Thyroid gland (tissue), 4 donors: ENCODE measurements at regions not wholly inside any gene's neighbourhood (a gene's known extent, or its start where the extent isn't known, plus 50 kb on each side); places are given as distances from the start of the nearest gene placed in this dataset.

Source experiments
- DNase-seq, 2 donors: peaks; one replicate each; pipeline ENCODE4 v3.0.0-alpha.2; 2019
- H3K27ac ChIP-seq, 3 donors: fragments of 200-600 bp; sonication (generic); 1 replicate in 2 of 3; 2 replicates in 1 of 3; pipeline ENCODE4 v1.5.1; 2016 to 2019; ENCODE audit warnings: mild to moderate bottlenecking in 1 of 3, moderate library complexity in 1 of 3
- H3K27me3 ChIP-seq: fragments of 200-600 bp; sonication (generic); one replicate; pipeline ENCODE4 v1.5.1; 2019
- H3K36me3 ChIP-seq, 2 donors: fragments of 200-600 bp; sonication (generic); one replicate each; pipeline ENCODE4 v1.5.1; 2016 to 2019
- H3K4me1 ChIP-seq, 2 donors: fragments of 200-600 bp; sonication (generic); one replicate each; pipeline ENCODE4 v1.5.1; 2017 to 2019
- H3K4me3 ChIP-seq, 3 donors: fragments of 200-600 bp; sonication (generic); replicated peaks in 1 of 3; 1 replicate in 2 of 3; 2 replicates in 1 of 3; pipeline ENCODE4 v1.5.1; 2016; ENCODE audit warnings: mild to moderate bottlenecking in 1 of 3
- H3K9me3 ChIP-seq: fragments of 200-600 bp; sonication (generic); one replicate; pipeline ENCODE4 v1.5.1; 2017
- POLR2A ChIP-seq, 2 donors: fragments of 450-650 bp; IDR thresholded peaks; one replicate each; pipeline ENCODE4 v1.6.1; 2017; ENCODE audit warnings: antibody characterized with exemption in 2 of 2, mild to moderate bottlenecking in 2 of 2, moderate library complexity in 1 of 2
- WGBS, 2 donors: methylation state at CpG; one replicate each; pipeline ENCODE4 v1.1.5; 2017; 5-methylcytosine and 5-hydroxymethylcytosine counted together
- intact Hi-C: fragments of 100-400 bp; cut with DNase I; formaldehyde crosslinking; loops from one replicate; pipeline ENCODE4 v1.15.1; 2023
- TF ChIP-seq, protein P1 (sequence below), 6 experiments: fragments of 200-600 bp in 3 of 6; fragments of 450-650 bp in 3 of 6; sonication (generic) in 3 of 6; IDR thresholded peaks; one replicate each; pipeline ENCODE4 v1.5.1; 2016 to 2019; ENCODE audit warnings: antibody characterized with exemption in 6 of 6, mild to moderate bottlenecking in 2 of 6, inconsistent platforms in 1 of 6, moderate library complexity in 1 of 6

DNA sequence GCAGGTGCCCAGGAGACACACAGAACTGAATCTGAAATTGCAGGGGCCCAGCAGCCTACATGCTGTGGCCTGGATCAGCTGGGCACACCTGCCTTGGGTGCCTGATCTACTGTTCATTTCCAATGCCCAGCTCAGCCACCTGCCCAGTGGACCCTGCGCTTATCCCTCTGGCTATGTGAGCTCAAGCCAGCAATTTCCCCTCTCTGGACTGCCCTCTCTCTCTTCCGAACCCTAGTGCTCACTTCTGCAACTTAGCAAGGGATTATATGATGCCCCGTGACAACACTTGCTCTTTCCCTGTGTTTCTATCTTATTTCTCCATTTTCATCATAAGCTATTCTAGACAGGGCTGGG is 276.0 kb downstream of the UACA start:
- H3K27ac ChIP-seq: no peak overlapping the region
- no peaks in the 10 kb centered on the region for H3K36me3 ChIP-seq
- no peak for TF ChIP-seq POLR2A (IDR thresholded peaks at IDR 0.05)
- TF ChIP-seq, protein P1, sequence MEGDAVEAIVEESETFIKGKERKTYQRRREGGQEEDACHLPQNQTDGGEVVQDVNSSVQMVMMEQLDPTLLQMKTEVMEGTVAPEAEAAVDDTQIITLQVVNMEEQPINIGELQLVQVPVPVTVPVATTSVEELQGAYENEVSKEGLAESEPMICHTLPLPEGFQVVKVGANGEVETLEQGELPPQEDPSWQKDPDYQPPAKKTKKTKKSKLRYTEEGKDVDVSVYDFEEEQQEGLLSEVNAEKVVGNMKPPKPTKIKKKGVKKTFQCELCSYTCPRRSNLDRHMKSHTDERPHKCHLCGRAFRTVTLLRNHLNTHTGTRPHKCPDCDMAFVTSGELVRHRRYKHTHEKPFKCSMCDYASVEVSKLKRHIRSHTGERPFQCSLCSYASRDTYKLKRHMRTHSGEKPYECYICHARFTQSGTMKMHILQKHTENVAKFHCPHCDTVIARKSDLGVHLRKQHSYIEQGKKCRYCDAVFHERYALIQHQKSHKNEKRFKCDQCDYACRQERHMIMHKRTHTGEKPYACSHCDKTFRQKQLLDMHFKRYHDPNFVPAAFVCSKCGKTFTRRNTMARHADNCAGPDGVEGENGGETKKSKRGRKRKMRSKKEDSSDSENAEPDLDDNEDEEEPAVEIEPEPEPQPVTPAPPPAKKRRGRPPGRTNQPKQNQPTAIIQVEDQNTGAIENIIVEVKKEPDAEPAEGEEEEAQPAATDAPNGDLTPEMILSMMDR (IDR thresholded peaks at IDR 0.05): no peak
- no peaks in the 10 kb centered on the region for H3K27me3 ChIP-seq
- intact Hi-C loops: loop anchor here (5.0 kb wide), 1 partner anchor 1010 kb away; no protein-coding TSS in a partner anchor
- H3K9me3 ChIP-seq: no peaks in the 10 kb centered on the region
- DNase-seq: no peak
- H3K4me1 ChIP-seq: no peaks in the 10 kb centered on the region
- WGBS, 2 donors: 89 to 96% methylated on average over 3 of the region's 3 CpGs
- H3K4me3 ChIP-seq: no peak overlapping the region

DNA sequence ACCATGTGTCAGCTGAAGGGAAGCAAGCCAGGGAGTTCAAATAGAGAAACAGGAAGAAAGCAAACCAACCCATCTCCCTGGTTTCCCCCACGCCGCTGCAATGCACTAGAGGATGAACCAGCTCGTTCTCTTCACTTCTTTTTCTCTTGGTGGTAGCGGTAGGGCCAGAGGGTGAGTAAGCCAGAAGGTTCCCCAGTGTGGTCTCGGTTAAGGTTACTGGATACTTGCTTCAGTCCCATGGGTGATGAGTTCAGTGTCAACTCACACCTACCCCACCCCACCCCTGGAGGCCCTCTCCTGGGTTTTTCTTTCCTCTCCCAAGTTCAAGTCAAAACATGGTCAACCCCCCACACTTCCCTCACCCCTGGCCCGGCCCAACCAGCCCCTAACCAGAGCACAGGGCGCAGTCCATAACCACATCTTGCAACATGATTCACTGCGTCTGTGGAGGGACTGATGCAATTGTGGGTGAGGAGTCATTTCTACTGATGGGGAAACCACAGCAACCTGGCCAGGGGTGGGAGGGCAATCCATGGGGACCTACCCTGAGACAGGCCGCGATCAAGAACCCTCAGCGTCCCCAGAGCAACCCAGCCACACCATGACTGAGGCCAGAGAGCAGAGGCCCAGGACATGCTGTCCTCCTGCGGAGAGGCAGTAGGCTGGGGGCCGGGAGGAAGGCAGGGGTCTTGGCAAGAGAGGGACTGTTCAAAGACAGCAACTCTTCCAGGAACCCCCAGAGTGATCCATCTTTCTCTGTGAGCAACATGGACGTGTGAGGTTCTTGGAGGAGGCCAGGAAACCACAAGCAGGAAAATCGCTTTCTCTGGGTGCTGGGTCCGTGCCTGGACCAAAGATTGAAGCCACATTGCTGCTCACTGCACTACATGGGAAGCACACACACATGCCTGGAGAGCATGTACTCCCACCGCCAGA is 276.6 kb downstream of the UACA start:
- intact Hi-C loops: loop anchor here (5.0 kb wide), 1 partner anchor 1009 kb away; no protein-coding TSS in a partner anchor
- H3K9me3 ChIP-seq: no peaks in the 10 kb centered on the region
- H3K36me3 ChIP-seq: no peaks in the 10 kb centered on the region
- no peaks in the 10 kb centered on the region for H3K27me3 ChIP-seq
- no peak overlapping the region for H3K4me3 ChIP-seq
- no peaks in the 10 kb centered on the region for H3K4me1 ChIP-seq
- 78 to 81% methylated on average over 14 to 17 of the region's 17 CpGs for WGBS, 2 donors
- no peak for TF ChIP-seq POLR2A (IDR thresholded peaks at IDR 0.05)
- TF ChIP-seq, protein P1 (IDR thresholded peaks at IDR 0.05): no peak
- H3K27ac ChIP-seq: no peak overlapping the region
- DNase-seq: no peak

DNA sequence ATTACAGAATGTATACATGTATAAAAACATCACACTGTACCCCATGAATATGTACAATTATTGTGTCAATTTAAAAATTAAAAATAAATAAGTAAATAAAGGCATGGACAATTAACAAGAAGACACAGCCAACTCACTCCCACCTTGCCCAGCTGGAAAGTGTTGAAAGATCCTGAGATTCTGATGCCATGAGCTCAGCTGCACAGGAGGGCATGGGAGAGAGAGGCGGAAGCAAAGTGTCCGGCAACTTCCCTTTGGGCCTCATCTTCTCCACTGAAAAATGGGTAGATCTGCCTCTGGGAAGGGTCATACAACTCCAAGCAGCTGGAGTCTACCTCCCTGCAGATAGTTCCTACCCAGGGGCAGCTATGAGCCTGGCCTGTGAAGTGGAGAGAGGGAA is 277.3 kb downstream of the UACA start:
- Histone ChIP-seq H3K27ac (no peak overlapping the region), H3K4me3 (no peak overlapping the region), H3K27me3 (no peaks in the 10 kb centered on the region), H3K4me1 (no peaks in the 10 kb centered on the region), H3K36me3 (no peaks in the 10 kb centered on the region), H3K9me3 (no peaks in the 10 kb centered on the region)
- intact Hi-C loops: loop anchor here (5.0 kb wide), 1 partner anchor 1009 kb away; no protein-coding TSS in a partner anchor
- no peak for TF ChIP-seq POLR2A (IDR thresholded peaks at IDR 0.05)
- TF ChIP-seq, protein P1 (IDR thresholded peaks at IDR 0.05): no peak
- DNase-seq: no peak
- 94 to 97% methylated on average over 2 of the region's 2 CpGs for WGBS, 2 donors

DNA sequence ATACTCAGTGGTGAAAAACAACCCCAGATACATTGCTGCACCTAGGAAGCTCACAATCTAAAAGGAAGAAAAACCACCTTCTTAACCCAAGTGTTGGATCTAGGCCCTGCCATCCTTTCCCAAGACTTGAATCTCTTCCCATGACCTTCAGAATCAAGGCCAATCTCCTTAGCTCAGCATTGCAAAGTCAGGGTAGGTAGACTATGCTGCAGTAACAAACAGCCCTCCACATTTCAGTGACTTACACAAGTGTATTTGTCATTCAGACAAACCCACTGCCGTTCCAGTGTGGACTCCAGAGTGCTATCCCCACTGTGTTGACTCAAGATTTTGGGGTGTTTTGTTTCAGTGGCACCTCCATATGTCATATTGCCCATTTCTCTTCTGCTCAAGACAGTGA is 278.4 kb downstream of the UACA start:
- 39 to 67% methylated on average over 1 of the region's 1 CpG for WGBS, 2 donors
- Histone ChIP-seq H3K4me3 (no peak overlapping the region), H3K36me3 (no peaks in the 10 kb centered on the region), H3K9me3 (no peaks in the 10 kb centered on the region), H3K27me3 (no peaks in the 10 kb centered on the region), H3K4me1 (no peaks in the 10 kb centered on the region), H3K27ac (no peak overlapping the region)
- intact Hi-C loops: loop anchor here (5.0 kb wide), 1 partner anchor 1008 kb away; no protein-coding TSS in a partner anchor
- DNase-seq: no peak
- no peak for TF ChIP-seq POLR2A (IDR thresholded peaks at IDR 0.05)
- TF ChIP-seq, protein P1 (IDR thresholded peaks at IDR 0.05): no peak

GRCh38 chr15:70483513-70483912 is 279.8 kb downstream of the UACA start:
- H3K36me3 ChIP-seq: no peaks in the 10 kb centered on the region
- H3K9me3 ChIP-seq: no peaks in the 10 kb centered on the region
- no peaks in the 10 kb centered on the region for H3K27me3 ChIP-seq
- DNase-seq: no peak
- H3K4me1 ChIP-seq: no peaks in the 10 kb centered on the region
- intact Hi-C loops: no loop called here
- TF ChIP-seq POLR2A (IDR thresholded peaks at IDR 0.05): no peak
- TF ChIP-seq, protein P1 (IDR thresholded peaks at IDR 0.05): no peak
- 86 to 93% methylated on average over 2 of the region's 2 CpGs for WGBS, 2 donors
- no peak overlapping the region for H3K27ac ChIP-seq
- no peak overlapping the region for H3K4me3 ChIP-seq
